KMS-11 (cell line): ENCODE measurements at regions not wholly inside any gene's neighbourhood (a gene's known extent, or its start where the extent isn't known, plus 50 kb on each side); places are given as distances from the start of the nearest gene placed in this dataset.

Experiments
- H2AFZ ChIP-seq: fragments of 200-600 bp; sonication (generic); 2 replicates; pipeline ENCODE4 v1.6.1; 2016; ENCODE audit warnings: antibody characterized with exemption, mixed run types, low read depth
- H3K27ac ChIP-seq: fragments of 200-600 bp; sonication (generic); 2 replicates; pipeline ENCODE4 v1.6.1; 2016; ENCODE audit warnings: mild to moderate bottlenecking, mixed run types
- H3K27me3 ChIP-seq: fragments of 200-600 bp; sonication (generic); 2 replicates; pipeline ENCODE4 v1.6.1; 2017; ENCODE audit warnings: mild to moderate bottlenecking, low read depth, mixed run types, moderate library complexity; ENCODE audit not compliant: insufficient read depth
- H3K36me3 ChIP-seq: fragments of 200-600 bp; sonication (generic); 2 replicates; pipeline ENCODE4 v1.6.1; 2017; ENCODE audit warnings: mild to moderate bottlenecking, mixed run types; ENCODE audit not compliant: insufficient read depth
- H3K4me1 ChIP-seq: fragments of 200-600 bp; sonication (generic); 2 replicates; pipeline ENCODE4 v1.6.1; 2016; ENCODE audit warnings: mild to moderate bottlenecking, low read depth, mixed run types; ENCODE audit not compliant: poor library complexity, severe bottlenecking
- H3K4me2 ChIP-seq: fragments of 200-600 bp; sonication (generic); 2 replicates; pipeline ENCODE4 v1.7.0; 2016; ENCODE audit warnings: mild to moderate bottlenecking, mixed run types
- H3K4me3 ChIP-seq: fragments of 200-600 bp; sonication (generic); IDR thresholded peaks from 2 replicates; pipeline ENCODE4 v1.6.1; 2017; ENCODE audit warnings: low read depth, low read length, mixed read lengths; ENCODE audit not compliant: insufficient read depth
- H3K79me2 ChIP-seq: fragments of 200-600 bp; sonication (generic); 2 replicates; pipeline ENCODE4 v1.6.1; 2016; ENCODE audit warnings: low read depth, mixed run types; ENCODE audit not compliant: insufficient read depth
- H3K9ac ChIP-seq: fragments of 200-600 bp; sonication (generic); 2 replicates; pipeline ENCODE4 v1.6.1; 2016; ENCODE audit warnings: mild to moderate bottlenecking, mixed run types
- H4K20me1 ChIP-seq: fragments of 200-600 bp; sonication (generic); 2 replicates; pipeline ENCODE4 v1.6.1; 2016; ENCODE audit warnings: mild to moderate bottlenecking, mixed run types; ENCODE audit not compliant: insufficient read depth
- TF ChIP-seq, protein P1 (sequence below): fragments of 200-600 bp; sonication (generic); conservative IDR thresholded peaks from 2 replicates; pipeline ENCODE4 v1.6.1; 2017; ENCODE audit warnings: low read depth, mild to moderate bottlenecking, antibody characterized with exemption, low read length, moderate library complexity, mixed read lengths

DNA sequence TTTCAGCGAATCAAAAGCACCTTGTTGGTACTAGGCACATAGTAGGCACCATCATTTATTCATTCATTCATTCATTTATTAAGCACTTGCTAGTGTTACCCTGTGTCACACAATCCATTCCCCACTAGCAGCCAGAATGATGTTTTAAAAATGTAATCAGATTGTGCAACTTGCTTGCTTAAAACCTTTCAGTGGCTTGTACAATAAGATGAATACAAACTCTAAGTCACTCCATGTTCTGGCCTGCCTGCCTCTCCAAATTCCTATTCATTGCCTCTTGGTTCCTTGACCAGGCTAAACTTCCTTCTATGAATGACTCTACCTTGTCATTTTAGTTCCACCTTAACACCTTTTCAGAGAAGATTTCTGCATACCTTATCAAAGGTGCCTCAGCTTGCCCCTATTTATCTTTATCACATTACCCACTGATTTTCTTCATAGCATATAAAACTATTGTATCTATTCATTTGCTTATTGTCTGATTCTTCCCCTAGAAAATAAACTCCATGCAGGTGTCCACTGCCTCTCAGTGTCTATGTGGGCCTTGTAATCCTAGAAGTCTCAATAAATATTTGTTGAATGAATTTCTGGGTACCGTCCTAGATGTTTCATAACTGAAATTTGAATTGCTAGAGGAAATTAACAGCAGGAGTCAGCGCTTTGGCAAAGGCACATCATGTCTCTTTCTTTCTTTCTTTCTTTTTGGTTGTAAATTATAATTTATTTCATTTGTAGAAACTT lies 169.5 kb downstream of the TMEM26 start:
- Histone ChIP-seq H3K27ac (no peak overlapping the region), H4K20me1 (no peaks in the 10 kb centered on the region), H3K9ac (no peak overlapping the region), H3K4me1 (peaks cover 10% of the 10 kb centered on the region), H3K27me3 (no peaks in the 10 kb centered on the region), H2AFZ (0 out of 2 replicates have a peak overlapping the region, but pooled peaks have one; percentile 28), H3K36me3 (no peaks in the 10 kb centered on the region), H3K79me2 (no peaks in the 10 kb centered on the region), H3K4me3 (no peak overlapping the region), H3K4me2 (peak overlapping the region; percentile 33; the same call in 1 of the 2 replicates)
- TF ChIP-seq, protein P1, sequence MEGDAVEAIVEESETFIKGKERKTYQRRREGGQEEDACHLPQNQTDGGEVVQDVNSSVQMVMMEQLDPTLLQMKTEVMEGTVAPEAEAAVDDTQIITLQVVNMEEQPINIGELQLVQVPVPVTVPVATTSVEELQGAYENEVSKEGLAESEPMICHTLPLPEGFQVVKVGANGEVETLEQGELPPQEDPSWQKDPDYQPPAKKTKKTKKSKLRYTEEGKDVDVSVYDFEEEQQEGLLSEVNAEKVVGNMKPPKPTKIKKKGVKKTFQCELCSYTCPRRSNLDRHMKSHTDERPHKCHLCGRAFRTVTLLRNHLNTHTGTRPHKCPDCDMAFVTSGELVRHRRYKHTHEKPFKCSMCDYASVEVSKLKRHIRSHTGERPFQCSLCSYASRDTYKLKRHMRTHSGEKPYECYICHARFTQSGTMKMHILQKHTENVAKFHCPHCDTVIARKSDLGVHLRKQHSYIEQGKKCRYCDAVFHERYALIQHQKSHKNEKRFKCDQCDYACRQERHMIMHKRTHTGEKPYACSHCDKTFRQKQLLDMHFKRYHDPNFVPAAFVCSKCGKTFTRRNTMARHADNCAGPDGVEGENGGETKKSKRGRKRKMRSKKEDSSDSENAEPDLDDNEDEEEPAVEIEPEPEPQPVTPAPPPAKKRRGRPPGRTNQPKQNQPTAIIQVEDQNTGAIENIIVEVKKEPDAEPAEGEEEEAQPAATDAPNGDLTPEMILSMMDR: no peak

DNA sequence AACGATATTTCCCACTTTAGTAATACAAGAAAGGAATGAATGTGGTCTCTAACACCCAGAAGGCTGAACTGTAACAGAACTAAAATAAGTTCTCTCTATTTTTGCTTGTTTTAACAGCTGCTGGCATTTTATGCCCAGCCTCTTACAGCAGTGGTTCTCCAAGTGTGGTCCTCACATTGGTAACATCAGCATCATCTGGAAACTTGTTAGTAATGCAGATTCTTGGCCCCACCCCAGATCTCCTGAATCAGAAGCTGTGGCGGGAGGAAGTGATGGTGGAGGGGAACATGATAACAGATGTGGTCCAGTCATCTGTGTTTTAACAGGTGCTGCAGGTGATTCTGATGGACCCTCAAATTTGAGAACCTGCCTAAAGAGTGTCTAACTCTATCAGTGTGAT lies 170.1 kb downstream of the TMEM26 start:
- H3K4me2 ChIP-seq: no peak overlapping the region
- H3K27ac ChIP-seq: no peak overlapping the region
- H3K4me1 ChIP-seq: peaks cover 10% of the 10 kb centered on the region
- no peak overlapping the region for H2AFZ ChIP-seq
- H4K20me1 ChIP-seq: no peaks in the 10 kb centered on the region
- H3K27me3 ChIP-seq: no peaks in the 10 kb centered on the region
- H3K9ac ChIP-seq: no peak overlapping the region
- H3K4me3 ChIP-seq: no peak overlapping the region
- TF ChIP-seq, protein P1: no peak
- H3K79me2 ChIP-seq: no peaks in the 10 kb centered on the region
- no peaks in the 10 kb centered on the region for H3K36me3 ChIP-seq

DNA sequence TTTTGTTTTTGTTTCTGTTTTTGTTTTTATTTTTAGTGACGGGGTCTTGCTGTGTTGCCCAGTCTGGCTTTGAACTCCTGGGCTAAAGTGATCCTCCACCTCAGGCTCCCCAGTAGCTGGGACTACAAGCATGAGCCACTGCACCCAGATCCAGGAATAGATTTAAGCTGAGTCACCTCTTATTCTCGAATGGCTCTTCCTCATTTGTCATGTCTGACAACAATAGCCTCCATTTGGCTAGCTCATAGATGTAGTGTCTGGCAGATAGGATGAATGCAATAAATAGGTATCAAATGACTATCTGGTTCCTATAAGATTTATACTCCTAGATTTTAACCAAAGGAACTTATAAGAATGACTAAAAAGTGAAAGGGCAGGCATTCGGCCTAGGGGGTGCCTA lies 172.9 kb downstream of the TMEM26 start:
- H3K4me2 ChIP-seq: no peak overlapping the region
- H3K27me3 ChIP-seq: no peaks in the 10 kb centered on the region
- H2AFZ ChIP-seq: no peak overlapping the region
- no peak overlapping the region for H3K4me3 ChIP-seq
- H3K27ac ChIP-seq: no peak overlapping the region
- TF ChIP-seq, protein P1: no peak
- peaks cover 8% of the 10 kb centered on the region for H3K4me1 ChIP-seq
- H3K36me3 ChIP-seq: no peaks in the 10 kb centered on the region
- H3K79me2 ChIP-seq: no peaks in the 10 kb centered on the region
- H4K20me1 ChIP-seq: no peaks in the 10 kb centered on the region
- H3K9ac ChIP-seq: no peak overlapping the region

DNA sequence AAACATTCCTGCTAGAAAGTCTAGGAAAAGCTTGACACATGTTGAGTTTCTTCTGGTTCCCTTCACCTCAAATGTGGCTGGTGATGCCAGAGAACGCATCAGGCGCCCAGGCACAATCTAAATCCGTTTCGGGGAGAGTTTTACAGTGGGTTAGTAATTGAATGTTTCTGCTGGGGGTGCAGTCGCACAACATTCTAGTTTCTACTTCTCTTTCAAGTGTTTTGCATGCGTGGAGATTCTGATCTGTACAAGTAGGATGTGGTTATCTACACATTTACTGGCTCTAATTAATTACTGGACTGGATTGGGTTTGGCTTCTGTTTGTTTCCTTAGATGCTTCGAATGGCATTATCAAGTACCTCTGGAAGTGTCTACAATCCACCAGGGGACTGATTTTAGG lies 173.8 kb downstream of the TMEM26 start:
- Histone ChIP-seq H3K79me2 (no peaks in the 10 kb centered on the region), H3K36me3 (no peaks in the 10 kb centered on the region), H3K4me2 (no peak overlapping the region), H3K4me1 (peaks cover 6% of the 10 kb centered on the region), H3K9ac (no peak overlapping the region), H3K27ac (no peak overlapping the region), H3K27me3 (no peaks in the 10 kb centered on the region), H2AFZ (no peak overlapping the region), H4K20me1 (no peaks in the 10 kb centered on the region), H3K4me3 (no peak overlapping the region)
- TF ChIP-seq, protein P1: no peak
